ENCODE measurements at regions not wholly inside any gene's neighbourhood (a gene's known extent, or its start where the extent isn't known, plus 50 kb on each side); places are given as distances from the start of the nearest gene placed in this dataset.

DNA sequence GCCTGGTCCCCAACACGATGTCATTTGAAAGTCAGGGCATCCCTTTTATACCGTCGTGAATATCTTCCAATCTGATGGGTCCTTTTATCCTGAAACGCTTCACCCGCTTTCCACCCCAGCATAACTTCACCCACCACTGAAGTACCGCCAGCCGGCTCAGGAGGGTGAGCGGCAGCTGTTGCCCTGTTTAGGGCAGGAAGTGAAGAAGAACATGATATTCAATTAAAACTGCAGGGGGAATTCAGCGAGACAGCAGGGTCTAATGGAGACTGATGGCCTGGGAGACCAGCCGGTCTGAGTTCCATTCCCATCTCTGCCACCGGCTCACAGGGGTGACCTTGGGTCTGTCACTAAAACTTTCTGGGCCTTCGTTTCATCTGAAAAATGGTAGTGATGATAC is 68.2 kb upstream of the EGFLAM start:
- no peaks in the 10 kb centered on the region for H3K4me1 ChIP-seq (replicated peaks; ENCODE audit: insufficient read depth)
- TF ChIP-seq, protein P1, sequence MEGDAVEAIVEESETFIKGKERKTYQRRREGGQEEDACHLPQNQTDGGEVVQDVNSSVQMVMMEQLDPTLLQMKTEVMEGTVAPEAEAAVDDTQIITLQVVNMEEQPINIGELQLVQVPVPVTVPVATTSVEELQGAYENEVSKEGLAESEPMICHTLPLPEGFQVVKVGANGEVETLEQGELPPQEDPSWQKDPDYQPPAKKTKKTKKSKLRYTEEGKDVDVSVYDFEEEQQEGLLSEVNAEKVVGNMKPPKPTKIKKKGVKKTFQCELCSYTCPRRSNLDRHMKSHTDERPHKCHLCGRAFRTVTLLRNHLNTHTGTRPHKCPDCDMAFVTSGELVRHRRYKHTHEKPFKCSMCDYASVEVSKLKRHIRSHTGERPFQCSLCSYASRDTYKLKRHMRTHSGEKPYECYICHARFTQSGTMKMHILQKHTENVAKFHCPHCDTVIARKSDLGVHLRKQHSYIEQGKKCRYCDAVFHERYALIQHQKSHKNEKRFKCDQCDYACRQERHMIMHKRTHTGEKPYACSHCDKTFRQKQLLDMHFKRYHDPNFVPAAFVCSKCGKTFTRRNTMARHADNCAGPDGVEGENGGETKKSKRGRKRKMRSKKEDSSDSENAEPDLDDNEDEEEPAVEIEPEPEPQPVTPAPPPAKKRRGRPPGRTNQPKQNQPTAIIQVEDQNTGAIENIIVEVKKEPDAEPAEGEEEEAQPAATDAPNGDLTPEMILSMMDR (conservative IDR thresholded peaks at IDR 0.05), result no peak
- no peak for TF ChIP-seq EZH2 (IDR thresholded peaks at IDR 0.05; ENCODE audit: low read depth)
- no TSS peak for BruUV-seq (replicated peaks)

GRCh38 chr5:38189081-38189504 is 69.3 kb upstream of the EGFLAM start:
- Histone ChIP-seq H3F3A (ENCODE audit: insufficient read depth, low read depth) (no peaks in the 10 kb centered on the region), H3K36me3 (ENCODE audit: low read depth) (no peaks in the 10 kb centered on the region), H3K27me3 (ENCODE audit: insufficient read depth, low read depth) (peaks cover 64% of the 10 kb centered on the region), H3K27ac (no peak overlapping the region), H3K9me3 (ENCODE audit: insufficient read depth, low read depth) (no peaks in the 10 kb centered on the region), H3K4me2 (no peak overlapping the region), H3K4me1 (replicated peaks; ENCODE audit: insufficient read depth) (no peaks in the 10 kb centered on the region), H2AFZ (no peak overlapping the region), H3K79me2 (ENCODE audit: low read depth) (no peaks in the 10 kb centered on the region), H3K4me3 (no peak overlapping the region), H4K20me1 (ENCODE audit: insufficient read depth) (no peaks in the 10 kb centered on the region), H3K9me2 (ENCODE audit: insufficient read depth) (no peaks in the 10 kb centered on the region)
- no peak for DNase-seq
- TF ChIP-seq EZH2 (IDR thresholded peaks at IDR 0.05; ENCODE audit: low read depth), result no peak
- TF ChIP-seq, protein P1 (conservative IDR thresholded peaks at IDR 0.05), result no peak
- ChIA-PET CTCF (no interaction called here), POLR2A (ENCODE audit: unreplicated experiment) (no interaction called here)
- intact Hi-C loops (cut with micrococcal nuclease; ENCODE audit: unreplicated experiment), result loop anchor here (1.0 kb wide), 1 partner anchor 471 kb away; no protein-coding TSS in a partner anchor
- no TSS peak for BruUV-seq (replicated peaks)

More for the DNA sequence above, 68.2 kb upstream of the EGFLAM start:
- intact Hi-C loops (cut with micrococcal nuclease; ENCODE audit: unreplicated experiment), result loop anchor here (10.0 kb wide), 3 partner anchors 415 to 1455 kb away; no protein-coding TSS in a partner anchor
- no peak overlapping the region for H3K4me3 ChIP-seq
- CTCF ChIA-PET, result no interaction called here
- no peak overlapping the region for H3K4me2 ChIP-seq
- no peaks in the 10 kb centered on the region for H3K9me3 ChIP-seq (ENCODE audit: insufficient read depth, low read depth)
- POLR2A ChIA-PET (ENCODE audit: unreplicated experiment), result no interaction called here
- no peaks in the 10 kb centered on the region for H3K9me2 ChIP-seq (ENCODE audit: insufficient read depth)
- no peak overlapping the region for H2AFZ ChIP-seq
- H3K27me3 ChIP-seq (ENCODE audit: insufficient read depth, low read depth), result peaks cover 55% of the 10 kb centered on the region
- no peaks in the 10 kb centered on the region for H3F3A ChIP-seq (ENCODE audit: insufficient read depth, low read depth)
- H3K36me3 ChIP-seq (ENCODE audit: low read depth), result no peaks in the 10 kb centered on the region
- no peak overlapping the region for H3K27ac ChIP-seq
- no peaks in the 10 kb centered on the region for H3K79me2 ChIP-seq (ENCODE audit: low read depth)
- no peaks in the 10 kb centered on the region for H4K20me1 ChIP-seq (ENCODE audit: insufficient read depth)
- no peak for DNase-seq

GRCh38 chr5:38188591-38188990 is 69.8 kb upstream of the EGFLAM start:
- Histone ChIP-seq H3K9me2 (ENCODE audit: insufficient read depth) (no peaks in the 10 kb centered on the region), H3F3A (ENCODE audit: insufficient read depth, low read depth) (no peaks in the 10 kb centered on the region), H3K79me2 (ENCODE audit: low read depth) (no peaks in the 10 kb centered on the region), H4K20me1 (ENCODE audit: insufficient read depth) (no peaks in the 10 kb centered on the region), H3K27me3 (ENCODE audit: insufficient read depth, low read depth) (peaks cover 69% of the 10 kb centered on the region), H3K27ac (no peak overlapping the region), H3K36me3 (ENCODE audit: low read depth) (no peaks in the 10 kb centered on the region), H2AFZ (no peak overlapping the region), H3K9me3 (ENCODE audit: insufficient read depth, low read depth) (no peaks in the 10 kb centered on the region), H3K4me2 (no peak overlapping the region), H3K4me1 (replicated peaks; ENCODE audit: insufficient read depth) (no peaks in the 10 kb centered on the region), H3K4me3 (no peak overlapping the region)
- TF ChIP-seq EZH2 (IDR thresholded peaks at IDR 0.05; ENCODE audit: low read depth), result no peak
- TF ChIP-seq, protein P1 (conservative IDR thresholded peaks at IDR 0.05), result no peak
- BruUV-seq (replicated peaks), result no TSS peak
- DNase-seq, result no peak
- POLR2A ChIA-PET (ENCODE audit: unreplicated experiment), result no interaction called here
- intact Hi-C loops (cut with micrococcal nuclease; ENCODE audit: unreplicated experiment), result no loop called here
- CTCF ChIA-PET, result interaction anchor here (0.5 kb wide), 1 partner anchor 10 kb away, joined by 5 read pairs; no protein-coding TSS in a partner anchor

Data from PC-9 (cell line).